Glomerular endothelial cell (primary cell): ENCODE measurements at regions not wholly inside any gene's neighbourhood (a gene's known extent, or its start where the extent isn't known, plus 50 kb on each side); places are given as distances from the start of the nearest gene placed in this dataset.

Experiments
- DNase-seq: peaks from one replicate; pipeline ENCODE4 v3.0.0-alpha.2; 2011; ENCODE audit warnings: low read depth, low spot score; ENCODE audit errors: extremely low read depth

GRCh38 chr21:41633627-41634026 is 125.7 kb upstream of the TMPRSS2 start:
- no peak for DNase-seq

GRCh38 chr21:41632748-41633475 is 125.0 kb upstream of the TMPRSS2 start:
- no peak for DNase-seq

DNA sequence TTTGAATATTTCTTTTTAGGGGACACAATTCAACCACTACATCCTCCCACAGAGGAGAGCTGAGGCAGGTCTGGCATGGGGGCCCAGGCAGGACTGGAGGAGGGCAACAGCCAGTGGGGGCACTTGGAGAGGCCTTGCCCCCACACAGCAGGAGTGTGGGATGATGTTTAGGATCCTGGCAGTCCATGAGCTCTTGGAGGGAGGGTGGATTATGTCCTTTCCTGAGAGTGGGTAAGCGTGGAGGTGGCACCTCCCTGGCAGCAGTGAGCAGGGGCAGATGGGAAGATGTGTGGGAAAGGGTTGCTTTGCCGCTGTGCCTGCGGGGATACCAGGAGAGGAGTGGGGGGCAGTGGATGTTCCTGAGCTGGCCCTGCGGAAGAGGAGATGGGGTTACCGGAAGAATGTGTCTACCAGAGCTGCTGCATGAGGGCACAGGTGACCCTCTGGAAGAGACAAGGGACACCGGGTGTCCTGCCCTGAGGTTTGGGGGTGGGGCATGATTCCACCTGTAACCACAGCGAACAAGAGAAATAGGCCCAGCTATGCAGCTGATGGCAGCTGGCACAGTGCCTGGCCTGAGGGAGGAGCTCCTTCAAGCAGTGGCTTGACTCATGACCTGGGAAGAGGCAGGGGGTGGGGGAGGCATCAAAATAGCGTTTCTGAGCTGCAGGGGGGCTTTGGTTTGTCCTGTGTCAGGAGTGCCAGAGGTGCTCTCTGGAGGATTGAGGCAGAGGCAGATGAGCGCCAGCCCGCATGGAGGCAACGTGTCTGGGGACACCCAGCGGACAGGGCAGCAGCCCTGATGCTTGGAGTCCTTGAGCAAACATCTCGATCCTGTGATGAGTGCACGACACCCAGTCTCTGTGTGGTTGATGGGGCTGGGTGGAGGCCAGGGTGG is 123.9 kb upstream of the TMPRSS2 start:
- DNase-seq: no peak

- DNase-seq: no peak
Measured at GRCh38 chr21:41630917-41631316, 123.0 kb upstream of the TMPRSS2 start.

DNA sequence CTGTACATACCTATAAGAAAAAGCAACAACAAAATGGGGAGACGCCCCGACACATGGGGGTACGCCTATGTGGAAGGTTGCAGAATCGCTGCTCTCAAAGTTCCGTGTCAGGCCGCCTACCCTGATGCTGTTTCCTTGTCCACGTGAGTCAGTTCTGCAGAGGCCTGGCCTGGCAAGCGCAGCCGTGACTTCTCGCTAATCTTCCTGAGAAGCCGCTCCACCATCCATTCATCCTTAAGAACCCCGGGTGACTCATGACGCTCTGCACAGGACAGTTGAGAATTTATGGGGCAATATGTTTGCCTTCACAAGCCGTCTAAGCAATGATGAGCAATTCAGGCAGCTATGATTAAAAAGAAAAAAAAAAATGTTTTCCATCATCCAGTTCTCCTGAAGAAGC is 122.3 kb upstream of the TMPRSS2 start:
- DNase-seq: no peak

- DNase-seq: no peak
Measured at GRCh38 chr21:41628256-41628655, 120.3 kb upstream of the TMPRSS2 start.

DNA sequence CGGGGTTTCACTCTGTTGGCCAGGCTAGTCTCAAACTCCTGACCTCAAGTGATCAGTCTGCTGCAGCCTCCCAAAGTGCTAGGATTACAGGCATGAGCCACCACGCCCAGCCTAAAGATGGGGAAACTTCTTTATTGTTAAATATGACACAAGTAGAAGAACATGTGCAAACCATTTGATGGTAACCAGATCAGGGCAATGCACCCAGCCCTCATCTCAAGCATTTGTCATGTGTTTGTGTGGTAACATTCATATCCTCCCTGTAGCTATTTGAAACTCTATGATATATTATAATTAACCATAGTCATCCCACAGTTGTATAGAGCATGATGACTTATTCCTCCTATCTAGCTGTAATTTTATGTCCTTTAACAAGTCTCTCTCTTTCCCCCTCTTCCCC is 119.5 kb upstream of the TMPRSS2 start:
- no peak for DNase-seq

GRCh38 chr21:41626021-41626420 is 118.1 kb upstream of the TMPRSS2 start:
- DNase-seq: no peak

GRCh38 chr21:41625428-41625827 is 117.5 kb upstream of the TMPRSS2 start:
- DNase-seq: no peak

GRCh38 chr21:41624674-41625310 is 116.8 kb upstream of the TMPRSS2 start:
- DNase-seq: no peak

- DNase-seq: no peak
Measured at GRCh38 chr21:41623945-41624344, 116.0 kb upstream of the TMPRSS2 start.

GRCh38 chr21:41622831-41623548 is 115.0 kb upstream of the TMPRSS2 start:
- no peak for DNase-seq

DNA sequence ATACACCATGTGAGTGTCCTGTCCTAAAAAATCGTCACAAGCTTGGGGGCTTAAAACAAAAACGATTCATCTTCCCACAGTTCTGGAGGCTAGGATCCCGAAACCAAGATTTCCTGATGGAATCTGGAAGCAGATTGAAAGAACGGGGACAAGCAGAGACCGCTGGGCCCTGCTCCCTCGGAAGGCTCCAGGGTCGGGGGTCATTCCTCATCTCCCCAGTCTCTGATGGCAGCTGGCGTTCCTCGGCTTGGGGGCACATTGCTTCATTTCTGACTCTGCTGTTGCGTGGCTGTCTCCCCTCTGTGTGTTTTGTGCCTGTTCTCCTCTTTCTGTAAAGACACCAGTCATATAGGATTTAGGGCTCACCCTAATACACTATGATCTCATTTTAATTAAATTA is 114.2 kb upstream of the TMPRSS2 start:
- no peak for DNase-seq

- DNase-seq: no peak
Measured at GRCh38 chr21:41621513-41621912, 113.6 kb upstream of the TMPRSS2 start.

DNA sequence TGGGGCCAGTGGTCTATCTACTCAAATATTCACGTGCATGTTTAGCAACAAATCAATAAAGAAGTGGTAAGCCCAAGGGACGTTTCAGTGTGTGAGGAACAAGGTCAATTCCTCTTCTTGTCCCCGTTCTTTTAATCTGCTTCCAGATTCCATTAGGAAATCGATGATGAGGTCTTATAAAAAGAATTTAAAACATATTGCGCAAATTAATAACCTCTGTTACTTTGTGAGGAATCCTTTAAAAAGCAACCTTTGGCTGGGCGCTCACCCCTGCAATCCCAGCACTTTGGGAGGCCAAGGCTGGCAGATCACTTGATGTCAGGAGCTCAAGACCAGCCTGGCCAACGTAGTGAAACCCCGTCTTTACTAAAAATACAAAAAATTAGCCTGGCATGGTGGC is 113.0 kb upstream of the TMPRSS2 start:
- no peak for DNase-seq

- DNase-seq: no peak
Measured at GRCh38 chr21:41620541-41620940, 112.6 kb upstream of the TMPRSS2 start.

DNA sequence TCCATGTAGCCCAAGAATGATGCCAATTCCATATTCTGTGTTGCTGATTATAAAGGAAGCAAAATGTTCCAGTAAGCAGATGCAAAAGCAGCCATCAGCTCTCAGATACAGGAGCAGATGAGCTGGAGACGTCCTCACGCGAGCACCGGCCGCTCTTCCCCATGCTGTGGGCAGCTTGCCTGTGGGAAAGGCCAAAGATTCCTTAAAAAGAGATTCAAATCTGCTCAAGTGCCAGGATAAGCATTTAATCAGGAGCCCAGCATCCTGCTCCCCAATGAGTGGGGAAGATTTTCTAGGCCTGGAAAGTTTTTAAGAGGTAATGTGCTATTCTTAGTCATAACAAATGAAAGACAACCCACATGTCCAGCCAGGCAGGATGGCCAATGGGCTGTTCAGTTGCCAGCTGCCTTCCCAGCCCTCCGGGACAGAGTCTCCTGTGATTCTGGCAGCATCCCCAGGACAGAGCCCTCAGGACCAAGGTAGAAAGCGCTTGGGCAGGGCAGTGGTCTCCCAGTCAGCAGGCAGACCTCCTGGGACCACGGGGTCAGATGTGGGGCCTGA is 108.2 kb upstream of the TMPRSS2 start:
- no peak for DNase-seq

GRCh38 chr21:41615613-41616012 is 107.7 kb upstream of the TMPRSS2 start:
- no peak for DNase-seq

DNA sequence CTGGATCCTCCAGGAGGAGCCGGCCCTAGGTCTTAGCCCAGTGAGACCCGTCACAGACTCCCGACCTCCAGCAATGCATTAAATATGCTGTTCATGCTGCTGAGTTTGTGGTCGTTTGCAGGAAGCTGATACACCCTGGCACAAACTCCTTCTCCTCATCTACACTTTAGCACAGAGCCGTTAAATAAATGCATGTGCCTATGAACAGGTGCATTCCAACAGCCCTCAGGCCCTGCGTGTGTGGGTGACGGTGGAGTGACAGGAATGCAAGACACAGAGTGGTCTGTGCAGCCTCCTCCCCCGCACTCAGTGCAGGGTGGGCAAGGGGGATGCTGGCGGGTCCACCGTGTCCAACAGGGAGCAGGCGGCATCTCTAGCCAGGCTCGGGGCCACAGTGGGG is 106.6 kb upstream of the TMPRSS2 start:
- DNase-seq: no peak

DNA sequence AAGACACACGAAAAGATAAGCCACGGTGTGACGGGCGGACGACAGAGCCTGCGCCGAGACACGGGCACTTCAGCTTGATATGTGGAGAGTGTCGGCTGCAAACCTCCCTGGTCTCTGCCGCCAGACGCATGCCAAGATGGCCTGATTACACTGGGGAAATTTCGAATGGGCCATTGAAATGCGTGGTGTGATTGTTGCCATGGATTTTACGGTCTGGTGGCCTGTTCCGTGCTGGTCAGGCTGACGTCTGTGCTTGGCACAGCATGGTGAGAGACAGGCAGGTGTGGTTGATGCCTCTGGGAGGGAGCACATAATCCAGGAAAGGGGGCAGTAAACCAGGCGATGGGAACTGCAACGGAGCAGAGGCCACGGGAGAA is 105.6 kb upstream of the TMPRSS2 start:
- no peak for DNase-seq
